GM19452 (cell line): ENCODE measurements at regions not wholly inside any gene's neighbourhood (a gene's known extent, or its start where the extent isn't known, plus 50 kb on each side); places are given as distances from the start of the nearest gene placed in this dataset.

Experiments used
- ATAC-seq: cut with Tn5 transposase; IDR thresholded peaks from one replicate; pipeline ENCODE4 v1.9.1; 2021; ENCODE audit not compliant: unreplicated experiment

DNA sequence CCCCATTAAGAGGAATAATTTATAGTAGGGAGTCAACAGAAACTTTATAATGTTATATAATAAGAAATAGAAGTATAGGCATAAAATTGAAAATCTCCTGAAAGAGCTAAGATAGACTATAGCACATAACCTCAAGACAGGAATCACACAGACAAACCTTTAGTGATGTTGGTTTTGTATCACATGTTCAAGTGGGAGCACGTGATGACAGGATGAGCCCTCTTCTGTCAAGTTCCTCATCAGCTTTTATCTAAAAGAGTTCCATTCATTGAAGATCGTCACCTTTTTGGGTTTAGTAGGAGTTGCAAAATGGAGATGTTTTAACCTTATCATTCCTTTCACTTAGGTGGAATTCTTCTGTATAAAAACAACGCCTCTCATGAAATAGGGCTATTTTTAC, 127.0 kb downstream of the MCHR2 start:
- no peak for ATAC-seq

DNA sequence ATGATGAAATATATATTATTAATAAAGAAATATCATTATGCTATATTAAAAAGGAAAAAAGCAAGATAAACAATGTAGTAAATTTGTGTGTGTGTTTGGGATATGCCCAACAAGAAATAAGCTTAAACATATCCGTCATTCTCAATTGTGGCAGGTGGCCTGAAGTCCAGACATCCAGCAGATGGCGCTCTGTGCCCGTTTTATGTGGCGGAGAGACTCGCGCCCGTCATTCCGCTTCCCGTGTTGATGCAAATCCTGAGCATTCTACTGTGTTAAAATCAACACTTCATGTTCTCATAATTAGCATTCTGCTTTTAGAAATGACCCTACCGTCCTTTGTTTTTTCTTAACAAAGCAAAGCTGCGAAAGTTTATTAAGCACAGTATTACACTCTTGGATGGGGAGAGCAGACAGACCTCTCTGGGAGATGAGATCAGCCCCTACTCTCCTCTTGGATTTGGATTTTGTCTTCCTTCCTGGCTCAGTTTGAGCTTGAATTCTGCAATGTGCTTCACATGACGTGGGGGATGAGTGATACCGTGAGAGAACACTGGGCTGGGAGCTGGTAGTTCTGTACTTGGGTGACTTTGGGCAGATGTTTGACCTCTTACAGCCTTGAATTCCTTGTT, 125.8 kb downstream of the MCHR2 start:
- ATAC-seq: peak; percentile 85
